GM21515 (cell line): ENCODE measurements at regions not wholly inside any gene's neighbourhood (a gene's known extent, or its start where the extent isn't known, plus 50 kb on each side); places are given as distances from the start of the nearest gene placed in this dataset.

Experiments used
- ATAC-seq: cut with Tn5 transposase; IDR thresholded peaks from one replicate; pipeline ENCODE4 v1.9.1; 2021; ENCODE audit not compliant: unreplicated experiment

DNA sequence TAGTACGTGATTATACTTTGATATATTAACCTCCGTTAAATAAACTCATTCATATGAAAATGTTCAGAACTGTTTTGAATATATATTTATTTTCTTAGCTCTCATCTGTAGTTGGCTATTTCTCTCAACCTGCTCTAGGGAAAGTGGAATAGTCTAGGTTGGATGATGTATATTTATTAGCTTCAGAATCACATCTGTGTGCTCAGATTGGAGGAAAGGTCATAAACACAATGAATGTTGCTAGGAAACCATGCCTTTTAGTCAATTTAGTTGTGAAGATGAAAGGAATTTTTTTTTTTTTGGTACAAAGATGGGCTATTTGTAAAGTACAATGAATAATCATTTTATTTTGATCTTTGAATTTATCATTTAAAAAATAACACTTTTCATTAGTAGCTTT lies 439.1 kb downstream of the FOXG1 start:
- ATAC-seq: no peak

DNA sequence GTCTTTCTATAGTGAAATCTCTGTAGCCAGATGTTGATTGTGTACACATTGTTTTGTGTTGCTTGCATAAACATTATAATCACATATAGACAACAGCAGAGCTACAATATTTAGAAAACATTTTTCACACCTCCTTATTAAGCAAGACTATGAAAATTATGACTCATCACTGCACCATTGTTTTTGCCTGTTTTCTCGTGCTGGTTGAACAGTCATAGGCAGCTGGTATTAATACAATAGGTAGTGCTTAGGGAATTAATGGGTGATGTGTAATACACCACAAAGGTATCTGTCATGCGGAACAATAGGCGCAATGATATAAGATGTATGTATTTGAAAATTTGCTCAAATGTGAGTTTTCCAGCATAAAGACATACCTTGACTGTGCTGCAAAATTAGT lies 449.3 kb downstream of the FOXG1 start:
- ATAC-seq: no peak

DNA sequence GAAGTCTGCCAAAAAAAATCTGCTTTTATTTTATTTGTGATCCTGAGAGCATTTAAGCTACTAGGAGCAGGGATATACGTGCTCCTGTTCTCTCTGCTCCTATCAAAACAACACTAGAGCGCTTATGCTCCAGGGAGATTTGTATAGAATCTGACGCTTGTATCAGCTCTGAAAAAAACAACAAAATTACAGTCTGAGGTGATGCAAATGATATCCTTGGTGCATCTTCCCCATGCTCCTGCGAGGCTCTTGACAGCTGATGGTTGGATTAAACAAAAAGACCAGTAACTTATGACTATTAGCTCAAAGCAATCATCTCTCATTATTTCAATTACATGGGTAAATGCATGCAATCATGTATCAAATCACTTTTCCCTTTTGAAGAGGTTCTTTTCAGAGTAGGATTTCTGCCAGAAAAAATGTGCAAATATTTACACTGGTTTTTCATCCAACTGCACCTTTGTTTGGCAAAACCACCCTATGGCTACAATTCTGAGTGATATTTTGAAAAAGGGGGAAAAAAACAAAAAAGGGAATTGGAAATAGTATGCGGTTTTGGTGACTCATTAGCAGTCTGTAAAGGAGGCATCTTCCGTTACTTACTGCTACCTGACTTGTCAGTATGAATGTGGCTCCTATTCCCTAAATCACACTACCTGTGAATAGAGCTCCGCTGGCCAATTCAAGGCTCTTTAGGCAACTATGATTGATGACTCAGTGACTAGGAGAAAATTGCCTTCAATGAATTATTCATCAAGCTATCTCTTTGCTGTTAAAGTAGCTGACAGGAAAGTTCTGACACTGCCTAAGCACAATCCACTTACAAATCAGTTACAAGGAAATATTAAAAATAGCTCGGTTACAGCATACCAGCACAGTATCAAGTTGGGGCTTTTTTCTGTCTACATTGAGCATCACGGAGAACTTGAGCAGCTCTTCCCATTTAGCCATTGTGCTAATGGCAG lies 450.0 kb downstream of the FOXG1 start:
- ATAC-seq: no peak

DNA sequence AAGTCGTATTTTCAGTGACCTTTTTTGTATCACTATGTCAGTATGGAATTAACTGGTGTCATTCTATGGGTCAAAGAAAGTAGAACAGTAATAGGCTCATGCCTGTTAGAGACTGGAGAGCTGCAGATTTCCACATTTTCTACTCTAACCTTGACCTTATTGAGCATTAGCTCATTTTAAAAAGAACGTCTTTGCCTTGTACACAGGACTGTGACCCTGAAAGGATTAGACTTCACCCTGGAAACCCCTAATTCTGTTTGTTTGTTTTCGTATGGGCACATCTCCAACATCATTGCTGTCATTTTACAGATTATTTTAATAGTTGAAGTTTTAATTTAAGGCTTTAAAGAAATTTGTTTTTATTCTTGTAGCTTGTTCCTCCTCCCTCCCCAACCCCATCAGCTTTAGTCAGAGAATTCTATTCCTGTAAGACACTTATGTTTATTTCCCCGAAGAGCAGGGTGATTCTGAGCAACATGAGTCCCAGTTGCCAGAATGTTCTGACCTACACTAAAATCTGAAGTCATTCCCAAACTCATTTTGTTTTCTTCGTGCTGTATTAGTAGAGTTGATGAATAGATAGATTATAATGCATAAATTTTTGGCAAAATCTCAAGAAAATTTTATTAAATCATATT lies 451.3 kb downstream of the FOXG1 start:
- no peak for ATAC-seq

DNA sequence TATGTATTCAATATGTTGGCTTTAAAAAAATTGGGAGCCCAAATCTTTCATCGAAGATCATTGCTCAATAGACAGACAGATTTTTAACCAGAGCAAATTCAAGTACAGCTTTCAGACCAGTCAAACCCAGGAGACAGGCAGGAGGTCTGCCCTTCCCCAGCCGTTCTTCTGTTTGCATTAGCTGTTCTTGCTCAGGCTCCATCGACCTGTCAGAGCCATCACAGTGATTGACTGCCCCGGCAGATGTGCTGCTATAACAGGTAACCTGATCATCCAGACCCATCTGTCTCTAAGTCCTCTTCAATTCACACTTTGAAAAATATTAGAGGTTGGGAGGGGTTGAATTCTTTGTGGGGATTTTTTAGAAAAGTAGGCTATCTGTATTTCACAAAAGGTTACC lies 453.5 kb downstream of the FOXG1 start:
- no peak for ATAC-seq

DNA sequence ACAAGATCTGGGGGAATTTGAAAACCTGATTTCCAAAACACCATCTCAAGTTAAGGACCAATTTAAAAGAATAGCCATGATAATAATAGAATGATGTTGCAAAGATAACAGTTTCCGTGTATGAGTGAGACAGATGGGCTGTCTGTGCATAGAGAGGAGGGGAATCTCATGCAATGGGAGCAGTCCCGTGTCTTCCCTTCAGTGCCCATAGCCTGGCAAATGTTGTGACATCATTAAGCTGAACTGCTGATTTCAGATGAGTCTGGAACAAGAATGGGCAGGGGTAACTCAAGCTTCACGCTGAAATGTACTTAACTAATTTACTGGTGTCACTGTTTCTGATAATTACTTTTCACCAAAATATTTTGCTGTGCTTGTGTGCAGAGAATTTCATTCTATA lies 454.0 kb downstream of the FOXG1 start:
- no peak for ATAC-seq

DNA sequence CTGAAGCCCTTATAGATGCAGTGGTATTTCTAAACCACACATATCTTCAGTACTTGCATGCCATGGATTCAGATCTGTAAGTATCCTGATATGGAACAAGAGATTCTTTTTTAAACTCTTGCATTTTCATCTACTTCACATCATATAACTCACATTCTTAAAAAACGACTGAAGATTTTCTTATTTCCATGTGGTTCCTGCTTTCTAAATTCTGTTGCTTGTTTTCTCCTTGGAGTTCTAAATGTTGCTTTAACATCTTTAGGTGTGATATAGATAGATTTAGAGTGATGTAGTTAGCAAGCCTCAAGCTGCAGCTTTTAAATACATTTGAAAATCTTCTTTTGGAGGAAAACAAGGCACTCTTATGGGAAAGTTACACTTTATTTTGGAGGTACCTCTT lies 455.4 kb downstream of the FOXG1 start:
- no peak for ATAC-seq

DNA sequence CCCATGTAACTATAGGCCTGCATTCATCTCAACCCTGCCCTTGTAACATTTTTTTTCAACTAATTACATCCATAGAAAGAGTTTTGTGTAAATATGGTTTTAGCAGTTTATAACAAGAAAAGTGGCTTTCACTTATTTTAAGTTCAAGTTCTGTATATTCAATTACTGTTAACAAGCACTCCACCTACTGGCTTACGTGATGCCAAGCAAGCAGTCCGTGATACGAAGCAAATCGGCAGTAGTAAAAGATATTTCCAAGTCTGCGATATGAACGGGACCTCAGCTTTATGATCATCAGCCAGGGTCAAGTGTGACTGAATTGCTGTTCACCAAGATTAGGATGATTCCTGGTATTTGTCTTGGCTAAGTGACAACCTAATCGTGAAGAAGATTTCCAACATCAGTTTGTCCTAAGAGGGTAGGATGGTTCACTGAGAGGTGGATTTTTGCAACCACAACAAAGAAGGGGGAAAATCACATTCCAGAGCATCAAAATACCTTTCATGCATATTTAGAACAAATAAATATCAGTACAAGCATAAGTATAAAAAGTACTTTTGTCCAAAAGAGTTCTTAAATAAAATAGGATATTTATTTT lies 456.2 kb downstream of the FOXG1 start:
- no peak for ATAC-seq

DNA sequence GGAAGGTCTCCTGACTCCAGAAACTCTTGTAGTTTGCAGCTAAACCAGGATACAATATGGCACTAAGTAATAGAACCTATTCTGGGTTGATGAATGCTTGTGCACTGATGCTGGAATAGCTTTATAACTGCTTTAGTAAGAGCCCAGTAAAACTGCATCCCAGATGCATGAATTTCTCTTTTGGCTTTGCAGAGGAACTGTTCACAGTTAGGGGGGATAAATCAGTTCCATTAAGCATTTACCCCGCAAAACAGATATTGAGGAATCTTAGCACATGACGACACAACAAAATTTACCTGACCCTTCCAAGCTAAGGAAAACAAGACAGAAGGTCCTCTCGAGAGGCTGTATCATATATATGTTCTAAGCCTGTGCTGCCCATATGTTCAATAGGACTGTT lies 457.4 kb downstream of the FOXG1 start:
- ATAC-seq: no peak

DNA sequence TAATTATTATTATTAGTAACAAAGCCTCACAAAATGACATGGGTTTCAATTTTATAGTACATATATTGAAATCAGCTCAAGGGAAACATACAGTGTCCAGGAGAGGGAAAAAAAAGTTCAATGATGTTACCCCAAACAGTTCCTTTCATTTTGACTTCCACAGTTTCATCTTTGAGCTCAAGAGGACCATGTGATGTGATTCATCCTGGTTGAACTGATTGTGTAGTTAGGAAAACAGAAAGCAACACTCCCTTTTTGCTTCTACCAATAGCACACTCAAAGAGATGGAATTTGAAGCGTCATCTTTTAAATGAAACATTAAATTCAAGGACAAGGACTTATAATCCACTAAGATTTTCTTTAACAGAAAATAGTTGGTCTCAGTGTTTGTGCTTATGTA lies 461.0 kb downstream of the FOXG1 start:
- no peak for ATAC-seq

DNA sequence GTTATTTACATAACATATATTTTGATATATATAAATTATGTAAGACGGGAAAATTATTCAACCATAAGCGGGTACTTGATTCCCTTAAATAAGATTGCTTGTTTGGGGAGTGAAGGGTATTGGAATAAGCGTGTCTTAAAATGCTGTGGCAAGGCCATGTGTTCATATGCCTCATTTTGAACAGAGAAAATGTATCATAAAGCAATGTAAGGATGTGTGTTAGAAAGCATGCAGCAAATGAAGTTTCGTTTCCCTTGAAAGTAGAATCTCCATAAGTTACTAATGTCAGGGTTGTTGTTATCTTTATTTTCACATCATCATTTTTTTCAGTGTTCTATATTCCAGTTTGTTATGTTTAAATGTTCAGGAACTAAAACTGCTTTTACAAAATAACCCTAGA lies 465.6 kb downstream of the FOXG1 start:
- no peak for ATAC-seq

DNA sequence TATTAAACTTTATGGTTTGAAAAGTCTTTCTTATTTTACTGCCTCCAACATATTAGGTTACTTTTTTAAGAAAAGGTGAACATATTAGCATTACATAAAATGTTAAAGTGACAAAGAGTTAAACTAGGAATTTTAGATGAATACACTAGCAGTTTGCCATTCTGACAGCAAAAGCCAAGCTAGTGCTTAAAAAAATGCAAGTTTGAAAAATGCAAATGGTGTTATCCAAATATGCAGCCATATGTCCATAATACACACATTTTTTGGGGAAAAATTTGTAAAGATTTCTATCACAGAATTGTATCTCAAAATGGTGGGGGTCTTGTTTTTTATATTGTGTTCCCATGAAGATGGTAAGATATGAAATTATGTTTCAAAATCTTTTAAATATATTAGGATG lies 466.1 kb downstream of the FOXG1 start:
- no peak for ATAC-seq

DNA sequence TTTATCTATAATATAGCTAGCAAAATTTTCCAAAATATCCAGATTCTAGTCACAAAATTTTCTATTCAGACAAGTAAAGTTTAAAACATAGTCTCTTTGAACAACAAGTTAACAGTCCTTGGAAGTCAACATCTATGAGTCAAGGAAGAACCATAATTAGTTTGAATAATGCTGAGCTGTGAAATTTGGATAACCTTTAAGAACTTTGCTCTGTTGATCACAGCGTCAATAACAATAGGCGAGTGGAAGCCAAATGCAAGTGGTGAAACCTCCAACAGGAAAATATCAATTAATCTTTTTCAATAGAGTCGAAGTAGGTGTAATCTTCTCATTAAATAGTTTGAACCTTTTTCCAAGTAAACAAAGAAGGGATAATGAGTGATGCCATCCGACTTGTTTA lies 466.6 kb downstream of the FOXG1 start:
- ATAC-seq: no peak

DNA sequence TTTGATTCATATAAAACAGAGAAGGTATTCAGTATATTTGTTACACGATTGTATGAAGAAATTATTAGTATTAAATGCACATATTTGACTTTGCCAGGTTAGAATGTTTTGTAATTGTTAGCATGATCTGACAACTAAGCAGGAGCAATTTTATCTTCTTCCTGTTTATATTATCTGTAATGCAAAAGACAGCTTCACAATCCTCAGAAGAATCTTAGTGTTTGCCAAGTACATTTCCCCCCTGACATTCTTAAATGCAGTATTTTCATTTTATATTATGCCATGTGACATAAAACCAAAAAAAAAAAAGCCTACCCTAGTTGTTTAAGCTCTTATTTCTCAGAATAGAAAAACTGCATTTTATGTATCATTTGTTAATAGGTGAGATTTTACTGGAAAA lies 469.4 kb downstream of the FOXG1 start:
- ATAC-seq: no peak

DNA sequence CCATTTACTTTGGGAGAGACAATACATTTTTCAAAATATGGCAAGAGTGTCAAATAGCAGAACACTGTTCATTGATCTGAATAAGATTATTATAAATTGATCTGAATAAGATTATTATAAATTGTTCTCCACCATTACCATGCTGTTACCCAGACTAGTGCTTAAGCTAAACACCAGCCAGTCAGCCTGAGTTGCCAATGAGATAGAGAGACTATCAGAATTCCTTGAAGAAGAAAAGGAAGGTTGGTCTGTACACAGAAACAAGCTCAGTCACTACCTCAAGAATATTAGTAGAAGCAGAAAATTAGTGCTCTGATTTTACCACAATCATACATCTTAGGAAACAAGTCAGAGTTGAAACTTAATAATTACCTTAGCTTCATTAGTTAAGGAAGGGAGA lies 469.8 kb downstream of the FOXG1 start:
- ATAC-seq: no peak

DNA sequence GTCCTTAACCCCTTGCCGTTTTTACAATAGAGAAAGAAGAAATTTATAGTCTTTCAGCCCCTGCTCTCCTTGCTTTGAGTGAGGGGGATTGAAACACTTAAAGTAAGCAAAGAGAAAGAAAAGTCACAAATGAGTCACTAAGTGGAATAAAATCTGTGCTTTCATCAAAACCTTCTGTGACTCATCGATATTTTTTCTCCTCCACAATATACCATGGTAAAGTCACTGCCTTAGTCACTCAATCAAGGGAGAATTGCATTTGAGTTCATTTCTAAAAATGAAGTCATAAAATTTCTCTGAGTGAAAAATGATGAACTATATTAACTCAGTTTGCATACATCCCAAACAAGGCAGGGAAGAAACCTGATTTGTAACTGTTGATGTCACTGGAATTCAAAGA lies 470.3 kb downstream of the FOXG1 start:
- ATAC-seq: no peak

DNA sequence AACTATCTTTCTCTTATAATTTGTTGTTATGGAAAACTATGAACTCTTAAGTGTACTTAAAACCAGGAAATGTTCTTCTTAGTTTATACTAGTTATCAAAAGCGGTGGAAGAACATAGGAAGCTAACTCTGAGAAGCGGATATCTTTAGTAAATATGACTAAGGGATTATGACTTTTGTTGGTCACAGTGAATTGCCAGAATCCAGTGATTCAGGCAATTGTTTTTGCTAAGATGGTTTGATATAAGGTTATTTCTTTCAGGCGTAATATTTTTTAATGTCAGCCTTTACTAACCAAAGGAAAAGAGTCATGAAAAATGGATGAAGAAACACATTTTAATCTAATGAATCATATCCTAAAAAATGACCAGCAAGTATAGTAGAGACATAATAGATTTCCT lies 473.5 kb downstream of the FOXG1 start:
- no peak for ATAC-seq

DNA sequence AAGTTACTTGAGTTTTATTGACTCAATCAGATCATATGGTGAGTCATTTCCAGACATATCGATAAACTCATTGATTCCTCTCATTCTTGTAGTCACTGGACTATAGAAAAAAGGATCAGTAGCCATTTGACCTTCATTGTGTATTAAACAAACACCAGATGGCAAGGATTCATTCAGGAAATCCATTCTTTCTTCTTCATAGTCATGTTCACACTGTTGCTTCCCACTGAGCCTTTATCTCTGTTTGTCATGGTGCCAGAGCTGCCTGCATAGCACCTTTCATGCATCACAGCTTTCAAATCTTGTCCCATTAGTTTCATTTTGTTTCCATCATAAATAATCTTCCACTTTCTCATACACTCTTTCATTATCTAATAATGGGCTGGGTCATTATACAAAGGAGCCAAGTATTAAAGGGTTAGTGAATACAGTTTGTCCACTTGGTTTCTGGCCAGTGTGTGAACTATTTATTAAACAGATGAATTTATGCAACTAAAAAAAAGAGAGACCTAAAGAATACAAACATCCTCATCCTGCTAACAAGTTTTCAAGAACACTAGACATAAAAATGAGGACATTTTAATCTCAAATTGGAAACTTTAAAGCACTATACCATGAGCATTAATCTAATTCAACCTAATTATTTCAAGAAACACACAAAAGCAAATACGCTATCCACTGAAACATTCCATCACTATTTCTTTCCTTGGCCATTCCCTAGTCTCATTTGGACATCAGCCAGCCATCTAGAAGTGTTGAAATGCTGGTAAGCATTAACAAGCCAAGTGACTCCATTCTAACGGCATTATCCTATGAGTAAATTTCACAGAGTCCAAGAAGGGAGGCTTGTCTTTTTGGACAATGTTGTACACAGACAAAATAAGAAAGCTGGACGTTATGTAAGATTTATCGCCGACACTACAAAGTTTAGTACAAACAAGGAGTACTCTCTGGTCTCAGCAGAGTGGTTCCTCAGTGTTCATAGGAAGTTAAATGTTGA lies 476.5 kb downstream of the FOXG1 start:
- ATAC-seq: no peak

DNA sequence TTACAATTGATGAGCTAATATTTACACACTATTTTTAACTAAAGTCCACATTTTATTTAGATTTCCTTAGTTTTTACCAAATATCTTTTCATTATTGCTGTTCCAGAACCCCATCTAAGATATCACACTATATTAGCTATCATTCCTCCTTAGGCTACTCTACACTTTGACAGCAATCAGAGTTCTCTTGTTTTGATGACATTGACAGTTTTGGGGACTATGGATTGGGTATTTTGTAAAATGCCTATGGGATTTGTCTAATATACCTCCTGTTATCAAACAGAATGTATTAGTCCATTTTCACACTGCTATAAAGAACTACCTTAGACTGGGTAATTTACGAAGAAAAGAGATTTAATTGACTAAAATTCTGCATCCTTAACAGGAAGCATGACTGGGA lies 489.1 kb downstream of the FOXG1 start:
- no peak for ATAC-seq

DNA sequence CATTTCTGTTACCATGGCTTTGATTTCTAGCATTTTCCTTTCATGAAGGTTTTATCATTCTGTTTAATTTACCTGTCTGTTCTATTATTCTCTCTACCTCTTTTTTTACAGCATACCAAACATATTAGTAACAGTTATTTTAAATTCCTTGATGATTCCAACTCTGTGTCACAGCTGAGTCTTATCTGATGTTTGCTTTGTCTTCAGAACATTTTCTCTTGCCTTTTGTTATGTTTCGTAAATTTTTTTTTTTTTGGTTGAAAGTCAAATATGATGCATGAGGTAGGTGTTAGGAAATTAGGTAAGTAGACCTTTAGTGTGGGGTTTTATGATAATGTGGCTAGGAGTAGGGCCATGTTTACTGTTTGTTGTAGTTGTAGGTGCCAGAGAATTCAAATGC lies 496.4 kb downstream of the FOXG1 start:
- ATAC-seq: no peak

DNA sequence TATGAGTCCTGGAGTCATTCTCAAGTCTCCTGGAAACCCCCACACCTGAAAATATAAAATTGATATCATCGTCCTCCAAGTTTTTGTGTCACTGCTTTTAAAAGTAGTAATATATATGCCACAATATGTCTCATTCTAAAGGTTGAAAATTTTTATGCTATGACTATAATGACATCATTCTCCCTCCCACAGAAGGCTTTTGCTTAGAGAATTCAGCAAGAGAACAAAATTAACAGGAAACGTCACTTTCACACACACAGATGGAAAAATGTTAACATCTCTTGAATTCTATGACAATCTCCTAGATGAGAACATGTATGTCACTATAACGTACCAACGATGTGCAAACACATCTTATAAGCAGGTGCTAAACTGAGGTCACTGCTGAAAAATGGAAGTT lies 498.3 kb downstream of the FOXG1 start:
- ATAC-seq: no peak
